GM18507 (cell line): ENCODE measurements at regions not wholly inside any gene's neighbourhood (a gene's known extent, or its start where the extent isn't known, plus 50 kb on each side); places are given as distances from the start of the nearest gene placed in this dataset.

ENCODE experiments used
- DNase-seq: peaks from one replicate; pipeline ENCODE4 v3.0.0; 2011; ENCODE audit warnings: low read depth; ENCODE audit not compliant: insufficient read length; ENCODE audit errors: extremely low spot score
- FAIRE-seq: peaks from 2 replicates; lab custom pipeline; 2011; peaks lifted over from hg19 to GRCh38; lab: Jason Lieb, UNC

DNA sequence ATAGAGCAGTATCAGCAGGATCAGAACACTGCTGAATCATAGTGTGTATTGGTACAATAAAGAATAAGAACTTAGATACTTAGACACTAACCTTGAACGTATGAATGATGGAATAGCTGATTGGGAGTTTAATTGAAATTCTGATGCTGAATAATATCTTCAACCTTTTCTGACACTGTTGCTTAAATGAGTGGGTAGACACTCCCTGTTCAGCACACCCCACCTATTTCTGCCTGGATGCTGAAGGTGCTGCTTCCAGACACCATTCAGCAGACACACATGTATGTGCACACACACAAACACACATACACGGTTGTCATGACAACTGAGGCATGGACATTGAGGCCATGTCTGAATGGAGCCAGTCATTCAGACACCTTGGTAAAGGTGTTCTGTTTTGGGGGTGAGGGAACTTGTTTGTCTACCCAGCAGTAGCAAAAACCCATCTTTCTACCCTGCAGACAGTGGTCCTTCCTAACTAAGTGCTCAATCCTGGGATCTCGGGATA is 54.3 kb downstream of the TMEM215 start:
- FAIRE-seq (peak; percentile 38), DNase-seq (no peak)

DNA sequence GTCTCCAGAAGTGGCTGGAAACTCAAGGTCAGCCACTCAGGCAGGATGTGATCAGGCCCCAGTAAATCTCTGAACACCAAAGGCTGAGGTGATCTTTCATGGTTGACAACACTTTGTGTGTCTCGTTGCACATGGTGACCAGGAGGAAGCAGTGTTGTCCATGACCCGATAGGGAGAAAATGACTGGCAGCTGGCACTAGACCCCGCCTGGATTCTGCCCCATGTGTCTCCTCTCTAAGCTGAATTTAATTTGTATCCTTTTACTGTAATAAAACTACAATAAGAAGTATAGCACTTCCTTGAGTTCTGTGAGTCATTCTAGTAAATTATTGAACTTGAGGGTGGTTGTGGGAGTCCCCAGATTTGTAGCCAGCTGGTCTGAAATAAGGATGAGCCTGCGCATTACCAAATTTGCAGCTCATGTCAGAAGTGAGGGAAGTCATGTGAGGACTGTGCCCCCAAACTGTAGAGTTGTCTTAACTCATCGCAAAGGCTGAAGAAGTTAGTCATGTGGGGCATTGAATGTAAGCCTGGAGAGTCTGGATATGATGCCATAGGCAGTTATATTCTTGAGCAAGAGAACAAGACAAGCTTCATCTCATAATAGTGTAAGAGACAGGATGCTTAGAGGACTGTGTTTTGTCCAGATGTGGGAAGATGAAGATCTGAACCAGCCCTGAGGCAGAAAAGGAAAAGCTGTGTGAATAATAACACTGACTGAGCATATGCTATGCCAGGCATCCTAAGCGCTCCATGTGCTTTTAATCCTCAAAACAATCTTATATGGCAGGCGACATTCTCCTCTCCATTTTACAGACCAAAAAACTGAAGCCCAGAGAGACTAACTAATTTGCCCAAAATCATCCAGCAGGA is 55.9 kb downstream of the TMEM215 start:
- DNase-seq (no peak), FAIRE-seq (peak; percentile 51)

DNA sequence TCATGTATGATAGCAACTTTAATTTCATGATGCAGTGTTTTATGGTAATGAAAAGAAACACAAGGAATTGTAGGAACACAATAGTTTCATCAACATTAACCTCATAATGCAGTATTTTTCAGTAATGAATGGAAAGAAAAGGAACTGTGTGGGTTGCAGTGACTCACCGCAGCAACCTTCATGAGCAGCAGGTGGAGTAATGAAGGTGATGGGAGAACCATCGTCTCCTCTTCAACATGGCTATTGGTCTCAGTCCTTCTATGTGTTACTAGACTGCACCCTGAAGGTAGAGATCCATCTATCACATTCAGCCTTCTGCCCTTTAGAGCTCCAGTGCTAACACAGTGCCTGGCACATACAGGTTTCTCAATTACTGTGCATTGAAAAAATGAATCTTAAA is 58.0 kb downstream of the TMEM215 start:
- DNase-seq: no peak
- FAIRE-seq: peak; percentile 21

DNA sequence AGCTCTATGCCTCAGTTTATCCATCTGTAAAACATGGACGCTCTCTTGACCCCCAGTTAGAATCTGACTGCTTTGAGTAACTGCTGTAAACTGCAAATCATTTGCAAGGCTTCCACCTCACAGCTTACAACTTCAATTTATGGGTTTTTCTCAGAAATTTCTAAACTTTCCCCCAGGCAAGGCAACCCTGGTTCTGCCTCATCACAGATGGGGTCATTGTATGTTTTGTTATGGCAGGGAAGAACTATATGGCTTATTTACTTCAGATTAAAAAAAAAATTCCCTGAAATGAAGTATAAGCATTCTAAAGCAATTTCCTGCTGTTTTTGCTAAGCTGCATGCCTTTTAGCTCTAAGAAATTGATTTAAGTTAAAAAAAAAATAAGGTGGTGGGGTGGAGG is 60.0 kb downstream of the TMEM215 start:
- no peak for FAIRE-seq
- DNase-seq: no peak

DNA sequence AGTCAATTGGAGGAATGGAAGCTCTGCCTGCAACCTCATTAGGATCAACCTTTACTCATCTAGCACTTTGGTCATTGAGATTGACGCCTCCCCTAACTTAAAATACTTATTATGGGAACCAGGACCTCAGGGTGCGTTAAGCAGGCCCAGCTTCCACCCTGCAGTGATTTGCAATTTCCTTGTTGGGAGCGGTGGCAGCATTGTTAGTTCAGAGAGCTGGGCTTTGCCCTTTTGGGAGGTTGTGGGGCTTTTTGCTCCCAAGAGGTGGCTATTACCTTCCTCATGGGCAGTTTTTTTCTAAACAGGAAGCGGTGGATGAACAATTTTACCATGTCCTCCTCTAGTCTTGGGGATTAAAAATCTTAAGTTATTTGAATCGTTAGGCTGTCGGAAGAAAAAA is 60.9 kb downstream of the TMEM215 start:
- DNase-seq (no peak), FAIRE-seq (no peak)

DNA sequence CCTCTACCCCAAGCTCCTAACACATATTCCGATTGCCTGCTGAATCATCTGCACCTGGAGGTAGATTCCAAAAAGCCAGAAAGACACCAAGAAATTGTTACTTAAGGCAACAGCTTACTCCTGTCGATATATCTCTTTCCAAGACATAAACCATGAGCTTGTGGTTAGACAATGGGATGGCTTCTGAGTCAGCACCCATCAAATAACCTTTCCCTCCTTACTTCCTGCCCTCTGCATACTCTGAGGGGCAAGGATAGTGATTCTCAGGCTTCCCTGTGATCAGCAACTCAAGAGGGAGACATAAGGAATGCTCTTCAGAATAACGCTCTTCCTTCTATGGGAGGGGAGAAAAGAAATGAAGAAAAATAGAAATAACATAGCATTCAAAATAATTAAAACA is 70.9 kb downstream of the TMEM215 start:
- DNase-seq: no peak
- FAIRE-seq: no peak

DNA sequence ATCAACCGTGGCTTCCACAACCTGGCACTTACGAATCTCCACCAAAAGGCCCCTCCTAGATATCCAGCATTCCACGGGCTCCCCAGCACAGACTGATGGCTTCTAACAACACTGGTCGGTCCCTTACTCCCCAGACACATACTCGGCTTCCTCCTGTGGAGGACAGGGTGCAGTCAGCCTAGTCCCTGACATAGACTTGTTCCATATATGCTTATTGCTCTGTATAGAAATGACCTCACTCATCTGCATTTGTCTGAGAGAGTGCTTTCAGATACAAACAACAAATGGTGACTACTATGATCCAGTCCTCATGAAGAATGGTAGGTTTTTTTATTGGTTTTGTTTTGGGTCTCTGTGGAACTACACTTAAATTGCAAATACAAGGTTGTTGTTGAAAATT is 72.4 kb downstream of the TMEM215 start:
- DNase-seq: no peak
- no peak for FAIRE-seq

DNA sequence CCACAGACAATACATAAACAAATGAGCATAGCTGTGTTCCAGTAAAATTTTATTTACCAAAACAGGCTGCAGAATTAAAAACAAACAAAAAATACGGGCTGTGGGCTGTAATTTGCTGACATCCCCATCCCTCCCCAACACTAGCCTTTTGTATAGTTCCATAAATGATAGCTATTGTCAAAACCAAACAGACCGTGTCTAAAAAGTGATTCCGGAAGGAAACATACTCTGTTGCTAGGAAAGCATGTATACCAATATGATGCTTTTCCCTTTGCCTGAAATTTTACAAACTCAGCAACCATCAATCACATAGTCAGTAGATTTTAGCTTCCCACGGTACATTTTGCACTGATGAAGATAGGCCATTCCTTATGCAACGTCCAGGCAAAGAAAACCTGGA is 80.0 kb downstream of the TMEM215 start:
- no peak for FAIRE-seq

DNA sequence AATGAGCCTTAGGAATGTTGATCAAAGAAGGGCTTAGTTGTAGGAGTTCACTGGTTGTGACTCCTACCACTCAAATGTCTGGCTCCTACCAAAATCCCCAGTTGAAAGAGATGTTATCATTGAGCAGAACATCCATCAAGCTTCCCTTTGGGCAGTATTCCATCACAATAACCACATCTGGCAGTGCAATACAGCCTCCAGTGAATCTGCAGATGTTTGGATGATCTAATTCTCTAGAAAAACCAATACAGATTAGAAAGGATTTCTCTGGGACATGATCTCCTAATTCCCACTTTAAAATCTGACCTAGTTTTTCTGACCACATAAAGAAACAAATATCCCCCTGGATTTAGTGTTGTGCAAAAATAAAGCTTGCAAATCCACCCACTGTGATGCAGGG is 81.6 kb downstream of the TMEM215 start:
- FAIRE-seq (no peak), DNase-seq (no peak)

More for the DNA sequence above, 80.0 kb downstream of the TMEM215 start:
- DNase-seq: no peak

DNA sequence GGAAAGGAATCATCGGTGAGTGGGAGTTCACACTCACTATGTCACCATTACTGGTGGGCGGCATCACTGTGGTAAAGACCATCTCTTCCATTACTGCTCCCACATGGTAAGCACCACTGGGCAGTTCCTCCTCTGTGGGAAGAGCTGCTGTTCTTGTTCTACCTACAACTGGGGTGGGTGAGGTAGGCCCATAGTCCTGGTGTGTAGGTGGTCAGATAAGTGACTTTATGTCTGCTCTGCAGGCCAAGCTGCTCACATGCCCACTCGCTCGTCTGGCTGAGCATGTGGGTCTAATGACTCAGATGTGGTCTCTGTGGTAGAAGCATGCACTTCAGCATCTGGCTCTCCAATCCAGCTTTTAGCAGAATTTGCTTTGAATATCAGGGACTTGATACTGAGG is 82.9 kb downstream of the TMEM215 start:
- FAIRE-seq (no peak), DNase-seq (no peak)

DNA sequence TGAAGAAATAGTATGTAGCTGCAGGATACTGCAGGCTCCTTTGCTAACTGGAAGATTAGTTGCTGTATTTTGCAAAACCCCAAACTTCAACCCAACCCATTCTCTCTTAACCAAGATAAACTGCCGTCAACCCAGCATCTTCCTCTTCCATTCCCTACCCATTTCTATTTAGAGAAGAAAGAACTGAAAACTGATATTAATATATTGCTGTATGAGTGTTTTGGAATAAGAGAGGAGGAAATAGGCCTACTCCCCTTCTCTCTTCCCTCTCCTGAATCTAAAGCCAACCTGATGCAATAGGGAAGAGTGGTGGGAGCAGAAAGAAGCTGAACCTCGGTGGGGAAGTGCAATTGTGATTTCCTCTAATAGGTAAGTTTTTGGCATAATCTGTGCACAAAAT is 83.7 kb downstream of the TMEM215 start:
- FAIRE-seq (no peak), DNase-seq (no peak)

DNA sequence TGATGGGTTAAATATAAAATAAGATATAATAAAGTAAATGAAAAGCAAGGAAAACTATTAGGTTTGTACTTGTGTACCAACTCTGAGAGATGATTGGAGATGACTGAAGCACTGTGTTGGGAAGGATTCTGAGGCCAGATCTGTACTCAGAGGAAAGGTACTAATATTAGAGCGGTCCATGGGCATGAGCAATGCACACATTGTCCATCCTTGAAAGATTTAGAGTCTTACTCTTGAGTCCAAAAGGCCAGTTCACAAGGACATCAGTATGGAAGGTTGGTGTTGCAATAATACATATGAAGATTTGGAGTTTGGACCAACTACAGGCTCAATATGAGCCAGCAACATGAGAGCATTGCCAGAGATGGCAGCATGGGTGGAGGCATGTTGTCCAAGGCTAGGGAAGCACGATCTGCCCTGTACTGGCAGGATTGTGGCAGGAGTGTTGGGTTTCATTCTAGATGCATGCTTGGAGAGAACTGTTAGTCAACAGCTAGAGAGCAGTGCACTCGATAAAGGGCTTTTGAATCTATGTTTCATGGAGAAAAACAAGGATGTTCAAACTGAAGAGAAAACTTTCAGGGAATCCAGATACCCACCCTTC is 84.4 kb downstream of the TMEM215 start:
- DNase-seq: no peak
- no peak for FAIRE-seq

DNA sequence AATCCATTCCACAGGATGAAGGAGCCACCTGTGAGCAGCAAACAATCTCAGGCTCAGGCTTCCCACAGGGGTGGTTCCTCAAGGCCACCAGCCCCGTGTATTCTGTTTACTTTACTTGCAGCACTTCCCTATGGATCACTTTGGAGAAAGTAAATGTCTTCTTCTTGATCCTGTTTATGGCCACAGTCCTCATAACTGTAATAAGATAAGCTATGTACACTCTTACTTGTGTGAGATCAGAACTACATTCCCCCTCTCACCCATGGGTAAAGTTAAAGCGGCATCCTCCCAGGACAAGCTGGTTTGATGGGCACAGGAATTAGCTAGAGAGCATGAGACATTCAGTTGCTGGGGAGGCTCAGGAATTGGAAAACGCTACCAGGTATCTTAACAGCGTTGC is 86.1 kb downstream of the TMEM215 start:
- no peak for FAIRE-seq
- DNase-seq: no peak

DNA sequence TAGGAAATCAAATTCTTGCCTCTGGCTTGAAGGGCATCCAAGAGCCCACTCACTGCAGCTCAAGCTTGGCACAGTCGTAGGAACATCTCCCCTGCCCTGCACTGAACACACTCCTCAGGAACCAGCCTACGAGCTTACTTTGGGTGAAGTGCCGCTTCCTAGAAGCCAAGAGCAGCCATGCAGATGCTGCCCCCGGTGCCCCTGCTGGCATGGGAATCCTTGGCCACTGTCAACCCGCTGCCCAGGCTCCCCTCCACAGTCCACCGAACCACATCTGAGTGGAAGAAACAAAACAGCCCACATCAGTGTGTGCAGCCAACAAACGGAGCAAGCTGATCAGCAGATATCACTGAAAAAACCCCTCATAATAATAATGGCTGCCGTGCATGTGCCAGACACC is 89.8 kb downstream of the TMEM215 start:
- FAIRE-seq: no peak

DNA sequence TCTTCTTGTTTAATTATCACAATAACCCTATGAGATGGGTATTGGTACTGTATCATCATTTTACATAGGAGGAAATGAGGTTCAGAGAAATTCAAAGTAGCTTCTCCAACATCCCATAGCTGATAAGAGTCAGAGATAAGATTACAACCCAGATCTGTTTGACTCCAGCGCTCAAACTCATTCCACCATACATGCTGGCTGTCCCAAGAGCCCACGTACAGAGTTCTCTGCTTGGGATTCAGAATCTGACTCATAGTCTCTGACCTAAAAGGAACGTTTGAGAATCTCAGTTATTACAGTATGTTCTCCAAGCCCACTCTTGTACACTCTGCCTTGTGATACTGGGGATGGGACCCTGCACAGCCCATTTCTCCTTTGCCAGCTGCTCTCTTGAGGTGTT is 90.2 kb downstream of the TMEM215 start:
- FAIRE-seq: no peak
- no peak for DNase-seq

More for the DNA sequence above, 89.8 kb downstream of the TMEM215 start:
- no peak for DNase-seq

DNA sequence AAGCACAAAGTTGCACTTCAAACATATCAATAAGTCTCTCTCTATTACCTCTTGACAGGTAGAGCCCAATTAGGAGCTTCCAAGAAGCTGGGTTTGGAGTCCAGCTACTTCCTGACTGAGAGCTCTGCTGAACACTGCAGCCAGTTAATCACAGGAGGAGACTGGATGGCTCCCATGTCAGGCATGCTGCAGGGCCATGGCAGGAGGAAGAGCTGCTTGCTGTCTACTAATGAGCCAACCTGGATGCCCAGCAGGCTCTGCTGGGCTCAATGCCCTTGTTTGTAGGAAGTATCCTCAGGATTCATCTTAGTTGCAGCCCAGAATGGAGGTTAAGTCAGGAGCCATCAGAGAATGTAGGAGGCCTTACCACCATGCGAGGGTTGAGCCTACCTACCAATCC is 91.9 kb downstream of the TMEM215 start:
- DNase-seq: no peak
- FAIRE-seq: no peak

DNA sequence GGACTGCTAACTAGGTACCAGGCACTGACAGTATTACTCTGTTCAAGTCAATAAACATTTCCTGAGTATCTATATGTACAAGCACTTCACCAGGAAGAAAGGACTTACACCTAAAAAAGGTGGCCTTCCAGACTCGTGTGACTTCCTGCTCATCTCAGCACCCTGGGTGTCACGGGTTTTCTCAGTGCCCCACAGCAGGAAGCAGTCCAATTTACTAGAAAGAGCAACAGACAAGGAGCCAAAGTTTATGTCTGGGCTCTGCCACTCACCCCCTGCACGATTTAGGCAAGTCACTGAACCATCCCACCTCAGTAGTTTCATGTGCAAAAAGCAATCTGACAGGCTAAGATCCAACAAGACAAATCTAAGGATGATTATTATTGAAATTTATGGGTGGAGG is 92.4 kb downstream of the TMEM215 start:
- no peak for FAIRE-seq

DNA sequence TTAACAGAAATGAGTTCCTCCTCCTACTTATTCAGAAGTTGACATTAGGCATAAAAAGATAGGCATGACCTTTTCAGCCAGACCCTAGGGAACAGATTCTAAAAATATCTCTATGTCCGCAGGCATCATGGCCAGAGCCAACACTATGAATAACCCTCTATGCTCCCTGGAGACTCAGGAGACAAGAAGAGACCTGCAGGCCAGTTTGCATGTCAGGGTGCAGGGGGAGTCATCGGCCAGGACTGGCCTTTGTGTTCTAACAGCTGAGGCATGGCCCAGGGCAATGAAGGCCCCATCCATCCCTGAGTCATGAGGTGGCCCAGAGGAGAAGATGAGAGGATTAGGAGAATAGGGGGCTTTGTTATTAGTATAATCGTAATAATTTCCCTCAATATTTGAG is 93.8 kb downstream of the TMEM215 start:
- DNase-seq: no peak
- no peak for FAIRE-seq

More for the DNA sequence above, 92.4 kb downstream of the TMEM215 start:
- DNase-seq: no peak

DNA sequence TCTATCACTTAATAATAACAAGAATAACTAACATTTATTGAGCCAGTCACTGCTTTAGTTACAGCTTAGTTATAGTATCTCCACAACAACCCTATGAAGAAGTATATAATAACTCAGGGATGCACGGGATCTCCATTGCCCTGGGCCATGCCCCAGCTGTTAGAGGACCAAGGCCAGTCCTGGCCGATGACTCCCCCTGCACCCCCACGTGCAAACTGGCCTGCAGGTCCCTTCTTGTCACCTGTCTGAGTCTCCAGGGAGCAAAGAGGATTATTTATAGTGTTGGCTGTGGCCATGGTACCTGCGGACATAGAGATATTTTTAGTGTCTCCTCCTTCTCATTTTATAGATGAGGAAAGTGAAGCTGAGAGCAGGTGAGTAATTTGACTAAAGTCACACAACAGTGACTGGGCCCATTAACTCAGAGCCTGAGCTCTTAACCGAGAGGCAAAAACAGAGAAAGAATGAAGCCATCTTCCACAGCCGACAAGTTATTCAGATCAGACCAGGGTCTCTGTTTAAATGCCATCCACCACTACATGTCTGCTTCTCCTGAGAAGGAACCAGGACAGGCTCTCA is 94.4 kb downstream of the TMEM215 start:
- no peak for DNase-seq
- FAIRE-seq: no peak

DNA sequence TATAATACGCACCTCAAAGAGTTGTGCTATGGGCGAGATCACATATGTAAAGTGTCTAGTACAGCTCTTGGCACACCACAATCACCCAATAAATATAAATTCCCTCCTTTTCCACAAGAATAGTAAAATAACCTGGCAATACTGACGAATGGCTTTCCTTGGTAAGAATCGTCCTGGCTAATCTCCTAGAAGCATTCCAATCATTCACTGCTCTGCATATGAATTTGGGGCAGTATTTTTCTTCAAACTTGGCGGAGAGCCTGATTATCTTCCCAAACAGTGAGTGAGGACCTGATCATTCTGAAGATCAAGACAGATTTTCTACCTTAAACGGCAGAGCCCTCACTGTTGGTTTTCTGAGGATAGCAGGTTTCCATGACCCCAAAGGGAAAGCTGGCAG is 96.0 kb downstream of the TMEM215 start:
- no peak for FAIRE-seq
- DNase-seq: no peak

DNA sequence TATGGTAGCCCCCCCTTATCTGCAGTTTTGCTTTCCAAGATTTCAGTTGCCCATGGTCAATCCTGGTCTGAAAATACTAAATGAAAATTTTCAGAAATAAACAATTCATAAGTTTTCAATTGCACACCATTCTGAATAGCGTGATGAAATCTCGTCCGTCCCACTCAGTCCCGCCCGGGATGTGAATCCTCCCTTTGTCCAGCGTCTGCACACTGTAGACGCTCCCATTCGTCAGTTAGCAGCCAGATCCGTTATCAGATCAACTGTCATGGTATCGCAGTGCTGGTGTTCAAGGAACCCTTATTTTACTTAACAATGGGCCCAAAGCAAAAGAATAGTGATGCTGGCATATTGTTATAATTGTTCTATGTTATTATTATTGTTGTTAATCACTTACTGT is 98.6 kb downstream of the TMEM215 start:
- FAIRE-seq (no peak), DNase-seq (no peak)
